ENCODE measurements at regions not wholly inside any gene's neighbourhood (a gene's known extent, or its start where the extent isn't known, plus 50 kb on each side); places are given as distances from the start of the nearest gene placed in this dataset.

- TF ChIP-seq POLR2A (IDR thresholded peaks at IDR 0.05) (no peak), CTCF (IDR thresholded peaks at IDR 0.05) (no peak)
Observed at GRCh38 chr18:2114765-2115164, 456.5 kb downstream of the METTL4 start.

Measured in esophagus squamous epithelium (tissue), 4 donors.